ENCODE measurements at regions not wholly inside any gene's neighbourhood (a gene's known extent, or its start where the extent isn't known, plus 50 kb on each side); places are given as distances from the start of the nearest gene placed in this dataset.

DNA sequence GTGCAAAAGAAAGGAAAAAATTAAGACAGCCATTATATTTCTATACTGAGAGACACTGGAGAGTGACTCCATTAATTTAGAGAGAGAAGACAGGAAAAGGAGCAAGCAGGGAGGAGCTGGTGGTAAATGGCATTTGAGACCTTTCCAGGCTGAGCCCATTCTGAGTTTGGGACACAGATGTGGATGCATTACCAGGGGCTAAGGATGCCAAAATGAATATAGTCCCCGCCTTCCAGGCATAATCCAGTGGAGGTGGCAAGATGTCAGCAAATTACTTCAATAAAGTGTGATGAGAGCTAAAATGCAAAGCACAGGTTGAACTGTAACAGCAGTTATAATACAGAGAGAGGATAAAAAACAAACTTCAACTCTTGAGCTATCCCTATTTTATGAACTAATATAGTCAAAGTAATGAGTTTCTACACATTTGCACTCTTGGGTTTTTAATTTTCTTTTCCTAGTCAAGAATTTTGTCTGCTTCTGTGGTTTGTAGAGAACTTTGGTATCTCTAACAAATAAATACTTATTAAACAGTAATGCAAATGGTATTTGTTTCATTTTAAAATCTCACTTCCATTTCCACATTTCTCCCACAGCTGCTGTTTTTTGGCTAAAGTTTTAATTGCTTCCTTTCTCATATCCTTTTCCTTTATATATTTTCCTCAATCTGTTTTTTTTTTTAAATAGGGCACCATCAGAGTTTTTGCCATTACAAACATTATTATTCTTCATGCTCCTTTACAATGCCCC lies 228.2 kb upstream of the KCNK2 start:
- TF ChIP-seq FLYWCH1 (CRISPR knock-in tag; IDR thresholded peaks at IDR 0.05) (no peak), ELK4 (CRISPR knock-in tag; IDR thresholded peaks at IDR 0.05; ENCODE audit: borderline replicate concordance) (no peak), TP53 (CRISPR knock-in tag; conservative IDR thresholded peaks at IDR 0.05) (no peak), TARDBP (CRISPR knock-in tag; IDR thresholded peaks at IDR 0.05) (no peak), DPF2 (CRISPR knock-in tag; IDR thresholded peaks at IDR 0.05; ENCODE audit: borderline replicate concordance, low read depth) (no peak), CCAR2 (optimal IDR thresholded peaks at IDR 0.05; ENCODE audit: low read depth, low read length) (no peak), ZMAT3 (CRISPR knock-in tag; conservative IDR thresholded peaks at IDR 0.05) (no peak), ZHX1 (CRISPR knock-in tag; IDR thresholded peaks at IDR 0.05; ENCODE audit: low read depth) (no peak), FOSL1 (CRISPR knock-in tag; IDR thresholded peaks at IDR 0.05; ENCODE audit: borderline replicate concordance) (no peak)
- TF ChIP-seq, protein P1, sequence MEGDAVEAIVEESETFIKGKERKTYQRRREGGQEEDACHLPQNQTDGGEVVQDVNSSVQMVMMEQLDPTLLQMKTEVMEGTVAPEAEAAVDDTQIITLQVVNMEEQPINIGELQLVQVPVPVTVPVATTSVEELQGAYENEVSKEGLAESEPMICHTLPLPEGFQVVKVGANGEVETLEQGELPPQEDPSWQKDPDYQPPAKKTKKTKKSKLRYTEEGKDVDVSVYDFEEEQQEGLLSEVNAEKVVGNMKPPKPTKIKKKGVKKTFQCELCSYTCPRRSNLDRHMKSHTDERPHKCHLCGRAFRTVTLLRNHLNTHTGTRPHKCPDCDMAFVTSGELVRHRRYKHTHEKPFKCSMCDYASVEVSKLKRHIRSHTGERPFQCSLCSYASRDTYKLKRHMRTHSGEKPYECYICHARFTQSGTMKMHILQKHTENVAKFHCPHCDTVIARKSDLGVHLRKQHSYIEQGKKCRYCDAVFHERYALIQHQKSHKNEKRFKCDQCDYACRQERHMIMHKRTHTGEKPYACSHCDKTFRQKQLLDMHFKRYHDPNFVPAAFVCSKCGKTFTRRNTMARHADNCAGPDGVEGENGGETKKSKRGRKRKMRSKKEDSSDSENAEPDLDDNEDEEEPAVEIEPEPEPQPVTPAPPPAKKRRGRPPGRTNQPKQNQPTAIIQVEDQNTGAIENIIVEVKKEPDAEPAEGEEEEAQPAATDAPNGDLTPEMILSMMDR (CRISPR knock-in tag; IDR thresholded peaks at IDR 0.05) = no peak
- TF ChIP-seq, protein P2, sequence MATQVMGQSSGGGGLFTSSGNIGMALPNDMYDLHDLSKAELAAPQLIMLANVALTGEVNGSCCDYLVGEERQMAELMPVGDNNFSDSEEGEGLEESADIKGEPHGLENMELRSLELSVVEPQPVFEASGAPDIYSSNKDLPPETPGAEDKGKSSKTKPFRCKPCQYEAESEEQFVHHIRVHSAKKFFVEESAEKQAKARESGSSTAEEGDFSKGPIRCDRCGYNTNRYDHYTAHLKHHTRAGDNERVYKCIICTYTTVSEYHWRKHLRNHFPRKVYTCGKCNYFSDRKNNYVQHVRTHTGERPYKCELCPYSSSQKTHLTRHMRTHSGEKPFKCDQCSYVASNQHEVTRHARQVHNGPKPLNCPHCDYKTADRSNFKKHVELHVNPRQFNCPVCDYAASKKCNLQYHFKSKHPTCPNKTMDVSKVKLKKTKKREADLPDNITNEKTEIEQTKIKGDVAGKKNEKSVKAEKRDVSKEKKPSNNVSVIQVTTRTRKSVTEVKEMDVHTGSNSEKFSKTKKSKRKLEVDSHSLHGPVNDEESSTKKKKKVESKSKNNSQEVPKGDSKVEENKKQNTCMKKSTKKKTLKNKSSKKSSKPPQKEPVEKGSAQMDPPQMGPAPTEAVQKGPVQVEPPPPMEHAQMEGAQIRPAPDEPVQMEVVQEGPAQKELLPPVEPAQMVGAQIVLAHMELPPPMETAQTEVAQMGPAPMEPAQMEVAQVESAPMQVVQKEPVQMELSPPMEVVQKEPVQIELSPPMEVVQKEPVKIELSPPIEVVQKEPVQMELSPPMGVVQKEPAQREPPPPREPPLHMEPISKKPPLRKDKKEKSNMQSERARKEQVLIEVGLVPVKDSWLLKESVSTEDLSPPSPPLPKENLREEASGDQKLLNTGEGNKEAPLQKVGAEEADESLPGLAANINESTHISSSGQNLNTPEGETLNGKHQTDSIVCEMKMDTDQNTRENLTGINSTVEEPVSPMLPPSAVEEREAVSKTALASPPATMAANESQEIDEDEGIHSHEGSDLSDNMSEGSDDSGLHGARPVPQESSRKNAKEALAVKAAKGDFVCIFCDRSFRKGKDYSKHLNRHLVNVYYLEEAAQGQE (IDR thresholded peaks at IDR 0.05; ENCODE audit: borderline replicate concordance in 1 of 2, low read depth in 1 of 2, low read length in 2 of 2) = no peak

Data from HepG2 (cell line).